HCT116 (cell line): ENCODE measurements at regions not wholly inside any gene's neighbourhood (a gene's known extent, or its start where the extent isn't known, plus 50 kb on each side); places are given as distances from the start of the nearest gene placed in this dataset.

Experiments used
- ATAC-seq: fragments of 200-7000 bp; cut with Tn5 transposase; 2 replicates; pipeline ENCODE4 v1.9.1; 2020; ENCODE audit warnings: mild to moderate bottlenecking, moderate library complexity
- BruUV-seq: library from RNA; stranded (reverse); fragments of 400-500 nt; replicated peaks from 2 replicates; lab custom pipeline; 2021; lab: Mats Ljungman, UMichigan
- CTCF ChIA-PET: fragments of 300-600 bp; sonication (Branson Sonifier 250); formaldehyde crosslinking; loops from one replicate; lab custom pipeline; 2021; ENCODE audit warnings: antibody characterized with exemption; lab: Charles Lee
- POLR2A ChIA-PET: fragments of 300-600, 350-600 bp; sonication (Branson Sonifier 250); formaldehyde crosslinking; loops from one replicate; lab custom pipeline; 2021; ENCODE audit warnings: antibody characterized with exemption; lab: Charles Lee
- RAD21 ChIA-PET, 2 experiments: fragments of 300-600 bp; sonication (Branson Sonifier 250); formaldehyde crosslinking; loops; one replicate each; lab custom pipeline; 2023; ENCODE audit warnings: low total read pairs in 2 of 2; ENCODE audit not compliant: uncharacterized antibody in 2 of 2, unreplicated experiment in 2 of 2, low non-redundant PET in 1 of 2; lab: Charles Lee
- DNase-seq: peaks from one replicate; pipeline ENCODE4 v3.0.0-alpha.2; 2010; ENCODE audit warnings: low read depth, low spot score
- H2AFZ ChIP-seq: fragments of 200-600 bp; shearing (Covaris generic), sonication (generic); 2 replicates; pipeline ENCODE4 v1.6.1; 2017; ENCODE audit warnings: low read depth, mixed run types, mixed read lengths, antibody characterized with exemption, low read length; ENCODE audit not compliant: poor library complexity, severe bottlenecking
- H3K27ac ChIP-seq: 2 replicates; pipeline ENCODE4 v1.5.1; 2012; ENCODE audit warnings: low read depth, low read length
- H3K27me3 ChIP-seq: fragments of 200-600 bp; sonication (generic); 2 replicates; pipeline ENCODE4 v1.6.1; 2016; ENCODE audit warnings: mixed run types, low read length, mixed read lengths; ENCODE audit not compliant: insufficient read depth
- H3K36me3 ChIP-seq, 2 experiments: fragments of 200-500 bp in 1 of 2; fragments of 200-600 bp in 1 of 2; sonication (Bioruptor generic) in 1 of 2; sonication (generic) in 1 of 2; 2 replicates each; pipeline versions ENCODE4 v1.5.1 to v1.6.1; 2014 to 2016; ENCODE audit warnings: low read length in 2 of 2, inconsistent platforms in 1 of 2, mixed read lengths in 1 of 2, mixed run types in 1 of 2; ENCODE audit not compliant: insufficient read depth in 2 of 2, control insufficient read depth in 1 of 2
- H3K4me1 ChIP-seq, 2 experiments: fragments of 200-600 bp in 1 of 2; sonication (generic) in 1 of 2; 2 replicates each; pipeline versions ENCODE4 v1.5.1 to v1.6.1; 2012 to 2017; ENCODE audit warnings: low read length in 2 of 2, inconsistent platforms in 1 of 2, mild to moderate bottlenecking in 1 of 2, mixed read lengths in 1 of 2, mixed run types in 1 of 2, moderate library complexity in 1 of 2; ENCODE audit not compliant: insufficient read depth in 2 of 2, control insufficient read depth in 1 of 2
- H3K4me2 ChIP-seq: fragments of 200-600 bp; sonication (generic); 2 replicates; pipeline ENCODE4 v1.6.1; 2017; ENCODE audit warnings: mixed run types, low read length, mixed read lengths
- H3K4me3 ChIP-seq, 2 experiments: fragments of 200-600 bp in 1 of 2; sonication (generic) in 1 of 2; replicated peaks in 1 of 2; 2 replicates each; pipeline ENCODE4 v1.5.1; 2011 to 2016; ENCODE audit warnings: low read length in 2 of 2, control low read depth in 1 of 2, low read depth in 1 of 2, mild to moderate bottlenecking in 1 of 2, mixed read lengths in 1 of 2, mixed run types in 1 of 2
- H3K79me2 ChIP-seq: fragments of 200-600 bp; sonication (generic); 2 replicates; pipeline ENCODE4 v1.6.1; 2017; ENCODE audit warnings: mild to moderate bottlenecking, mixed run types, low read length, moderate library complexity, mixed read lengths; ENCODE audit not compliant: insufficient read depth
- H3K9ac ChIP-seq: fragments of 200-600 bp; sonication (generic); 2 replicates; pipeline ENCODE4 v1.6.1; 2016; ENCODE audit warnings: low read length, mixed read lengths
- H3K9me2 ChIP-seq: fragments of 200-600 bp; sonication (generic), shearing (Covaris generic); 2 replicates; pipeline ENCODE4 v1.6.1; 2017; ENCODE audit warnings: mixed run types, mild to moderate bottlenecking, moderate library complexity; ENCODE audit not compliant: insufficient read depth
- H3K9me3 ChIP-seq, 2 experiments: fragments of 200-500 bp in 1 of 2; fragments of 200-600 bp in 1 of 2; sonication (Bioruptor generic) in 1 of 2; sonication (generic) in 1 of 2; 2 replicates each; pipeline ENCODE4 v1.6.1; 2014 to 2017; ENCODE audit warnings: low read length in 2 of 2, mixed read lengths in 2 of 2, inconsistent platforms in 1 of 2, low read depth in 1 of 2, mild to moderate bottlenecking in 1 of 2, mixed run types in 1 of 2, moderate library complexity in 1 of 2; ENCODE audit not compliant: control insufficient read depth in 1 of 2, insufficient read depth in 1 of 2
- H4K20me1 ChIP-seq: fragments of 200-600 bp; sonication (generic), shearing (Covaris generic); 2 replicates; pipeline ENCODE4 v1.6.1; 2017; ENCODE audit warnings: mixed run types, mild to moderate bottlenecking, moderate library complexity; ENCODE audit not compliant: insufficient read depth
- ATF3 ChIP-seq: IDR thresholded peaks from 2 replicates; pipeline ENCODE4 v1.6.1; 2012
- CEBPB ChIP-seq: IDR thresholded peaks from 2 replicates; pipeline ENCODE4 v1.6.1; 2012; ENCODE audit warnings: low read depth
- CTCF ChIP-seq, 3 experiments: fragments of 200-600 bp in 1 of 3; sonication (generic) in 1 of 3; IDR thresholded peaks in 2 of 3; conservative IDR thresholded peaks in 1 of 3; 2 replicates each; pipeline ENCODE4 v1.5.1; 2012 to 2017; ENCODE audit warnings: low read depth in 2 of 3, low read length in 2 of 3, antibody characterized with exemption in 1 of 3, borderline replicate concordance in 1 of 3, control low read depth in 1 of 3, mild to moderate bottlenecking in 1 of 3, mixed read lengths in 1 of 3, mixed run types in 1 of 3, moderate library complexity in 1 of 3; ENCODE audit not compliant: insufficient read depth in 1 of 3
- EGR1 ChIP-seq: IDR thresholded peaks from 2 replicates; pipeline ENCODE4 v1.6.1; 2012; ENCODE audit warnings: low read depth
- ELF1 ChIP-seq: IDR thresholded peaks from 2 replicates; pipeline ENCODE4 v1.6.1; 2012; ENCODE audit warnings: low read depth, borderline replicate concordance
- EZH2 ChIP-seq: fragments of 200-600 bp; sonication (generic); IDR thresholded peaks from 2 replicates; pipeline ENCODE4 v1.6.1; 2017; ENCODE audit warnings: antibody characterized with exemption, mixed run types
- JUND ChIP-seq: IDR thresholded peaks from 2 replicates; pipeline ENCODE4 v1.6.1; 2012
- POLR2A ChIP-seq: IDR thresholded peaks from 2 replicates; pipeline ENCODE4 v1.7.0; 2011; ENCODE audit warnings: borderline replicate concordance; ENCODE audit not compliant: insufficient read depth, insufficient read length; ENCODE audit errors: extremely low read depth
- POLR2AphosphoS5 ChIP-seq: IDR thresholded peaks from 2 replicates; pipeline ENCODE4 v1.6.1; 2011; ENCODE audit warnings: mild to moderate bottlenecking, low read depth, low read length, moderate library complexity
- RAD21 ChIP-seq: IDR thresholded peaks from 2 replicates; pipeline ENCODE4 v1.6.1; 2012; ENCODE audit warnings: low read depth, mild to moderate bottlenecking
- SP1 ChIP-seq: IDR thresholded peaks from 2 replicates; pipeline ENCODE4 v1.6.1; 2012; ENCODE audit warnings: low read depth
- YY1 ChIP-seq: IDR thresholded peaks from 2 replicates; pipeline ENCODE4 v1.6.1; 2011; ENCODE audit warnings: low read length, low read depth, moderate library complexity, mild to moderate bottlenecking; ENCODE audit not compliant: insufficient replicate concordance; ENCODE audit errors: extremely low read depth
- intact Hi-C: fragments of 100-400 bp; cut with micrococcal nuclease; formaldehyde crosslinking; loops from 2 replicates; pipeline ENCODE4 v1.10.0; 2022

- Histone ChIP-seq H3K27me3 (peaks cover 4% of the 10 kb centered on the region; the same call in 1 of the 2 replicates), H3K36me3 (no peaks in the 10 kb centered on the region), H3K4me2 (no peak overlapping the region), H4K20me1 (no peaks in the 10 kb centered on the region), H2AFZ (no peak overlapping the region), H3K79me2 (no peaks in the 10 kb centered on the region), H3K9me2 (no peaks in the 10 kb centered on the region), H3K4me1 (no peaks in the 10 kb centered on the region), H3K9me3 (no peaks in the 10 kb centered on the region), H3K4me3 (no peak overlapping the region), H3K9ac (no peak overlapping the region), H3K27ac (no peak overlapping the region)
- ChIA-PET CTCF (no interaction called here), POLR2A (no interaction called here), RAD21 (no interaction called here)
- no peak for TF ChIP-seq JUND
- no peak for TF ChIP-seq SP1
- TF ChIP-seq POLR2A = no peak
- no peak for TF ChIP-seq EGR1
- TF ChIP-seq CEBPB = no peak
- BruUV-seq = no TSS peak
- no peak for DNase-seq
- intact Hi-C loops = no loop called here
- no peak for ATAC-seq
These were observed 186.6 kb downstream of the CPEB2 start for GRCh38 chr4:15188605-15189539.

- Histone ChIP-seq H3K9me2 (no peaks in the 10 kb centered on the region), H3K4me3 (no peak overlapping the region), H3K27ac (no peak overlapping the region), H4K20me1 (no peaks in the 10 kb centered on the region), H3K4me1 (no peaks in the 10 kb centered on the region), H3K27me3 (peaks cover 7% of the 10 kb centered on the region), H3K9me3 (no peaks in the 10 kb centered on the region), H3K36me3 (no peaks in the 10 kb centered on the region), H3K9ac (no peak overlapping the region), H3K79me2 (no peaks in the 10 kb centered on the region), H3K4me2 (no peak overlapping the region), H2AFZ (no peak overlapping the region)
- ChIA-PET POLR2A (interaction anchor here (1.2 kb wide), 1 partner anchor 9 kb away, joined by 3 read pairs; no protein-coding TSS in a partner anchor), RAD21 (no interaction called here), CTCF (no interaction called here)
- ATAC-seq (no peak), DNase-seq (no peak)
- no peak for TF ChIP-seq YY1
- TF ChIP-seq POLR2A = no peak
- no peak for TF ChIP-seq POLR2AphosphoS5
- TF ChIP-seq SP1 = no peak
- no peak for TF ChIP-seq ELF1
- no peak for TF ChIP-seq EZH2
- TF ChIP-seq CTCF (IDR thresholded peaks at IDR 0.05 in 2 of 3, conservative IDR thresholded peaks at IDR 0.05 in 1 of 3; ENCODE audit: borderline replicate concordance in 1 of 3, insufficient read depth in 1 of 3, low read depth in 2 of 3, low read length in 2 of 3) = no peak
- TF ChIP-seq ATF3 = no peak
- no peak for TF ChIP-seq RAD21
- intact Hi-C loops = no loop called here
- BruUV-seq = no TSS peak
These were observed 192.2 kb downstream of the CPEB2 start for GRCh38 chr4:15194520-15194919.
